ENCODE measurements at regions not wholly inside any gene's neighbourhood (a gene's known extent, or its start where the extent isn't known, plus 50 kb on each side); places are given as distances from the start of the nearest gene placed in this dataset.

DNA sequence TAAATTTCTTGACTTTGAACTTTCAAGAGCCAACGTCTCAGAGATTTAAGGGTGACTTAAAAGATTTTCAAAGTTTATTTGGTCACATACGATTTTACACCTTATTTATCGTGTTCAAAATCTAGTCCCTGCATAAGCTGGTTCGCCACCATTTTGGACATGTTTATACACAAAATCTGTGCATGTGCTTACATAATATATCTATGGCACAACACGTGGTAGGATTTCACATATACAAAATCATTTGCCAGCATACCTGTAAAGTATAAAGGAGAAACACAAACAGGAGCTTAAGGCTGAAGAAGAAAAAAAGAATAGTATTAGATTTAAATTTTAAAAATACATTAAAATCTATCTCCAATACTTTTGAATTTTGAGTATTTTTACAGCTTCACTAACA, 190.0 kb upstream of the KYNU start:
- intact Hi-C loops (cut with DNase I, micrococcal nuclease) = no loop called here
- ATAC-seq = no peak
- Histone ChIP-seq H3K4me3 (no peak overlapping the region), H3K36me3 (ENCODE audit: low read depth) (no peaks in the 10 kb centered on the region), H3K4me1 (ENCODE audit: low read depth) (no peaks in the 10 kb centered on the region), H3K9me3 (no peaks in the 10 kb centered on the region)
- DNase-seq = no peak
- TF ChIP-seq, protein P1, sequence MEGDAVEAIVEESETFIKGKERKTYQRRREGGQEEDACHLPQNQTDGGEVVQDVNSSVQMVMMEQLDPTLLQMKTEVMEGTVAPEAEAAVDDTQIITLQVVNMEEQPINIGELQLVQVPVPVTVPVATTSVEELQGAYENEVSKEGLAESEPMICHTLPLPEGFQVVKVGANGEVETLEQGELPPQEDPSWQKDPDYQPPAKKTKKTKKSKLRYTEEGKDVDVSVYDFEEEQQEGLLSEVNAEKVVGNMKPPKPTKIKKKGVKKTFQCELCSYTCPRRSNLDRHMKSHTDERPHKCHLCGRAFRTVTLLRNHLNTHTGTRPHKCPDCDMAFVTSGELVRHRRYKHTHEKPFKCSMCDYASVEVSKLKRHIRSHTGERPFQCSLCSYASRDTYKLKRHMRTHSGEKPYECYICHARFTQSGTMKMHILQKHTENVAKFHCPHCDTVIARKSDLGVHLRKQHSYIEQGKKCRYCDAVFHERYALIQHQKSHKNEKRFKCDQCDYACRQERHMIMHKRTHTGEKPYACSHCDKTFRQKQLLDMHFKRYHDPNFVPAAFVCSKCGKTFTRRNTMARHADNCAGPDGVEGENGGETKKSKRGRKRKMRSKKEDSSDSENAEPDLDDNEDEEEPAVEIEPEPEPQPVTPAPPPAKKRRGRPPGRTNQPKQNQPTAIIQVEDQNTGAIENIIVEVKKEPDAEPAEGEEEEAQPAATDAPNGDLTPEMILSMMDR (IDR thresholded peaks at IDR 0.05) = no peak

DNA sequence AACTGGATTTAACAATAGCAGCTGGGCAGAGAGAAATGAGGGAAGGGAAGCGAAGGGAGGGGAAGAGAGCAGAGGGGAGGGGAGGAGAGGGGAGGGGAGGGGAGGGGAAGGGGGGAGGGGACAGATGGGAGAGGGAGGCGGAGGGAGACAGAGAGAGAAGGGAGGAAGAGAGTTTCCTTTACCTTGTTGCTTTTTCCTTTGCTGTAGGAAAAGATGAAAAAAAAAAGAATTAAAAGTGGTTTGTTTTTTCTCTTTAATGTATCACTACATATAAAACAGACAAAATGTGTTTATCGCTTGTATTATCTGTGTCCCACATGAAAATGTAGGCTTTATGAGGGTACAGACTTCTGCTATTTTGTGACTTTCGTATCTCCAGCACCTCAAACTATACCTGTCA, 190.4 kb upstream of the KYNU start:
- intact Hi-C loops (cut with DNase I, micrococcal nuclease) = no loop called here
- ATAC-seq (no peak), DNase-seq (no peak)
- Histone ChIP-seq H3K9me3 (no peaks in the 10 kb centered on the region), H3K4me3 (no peak overlapping the region), H3K4me1 (ENCODE audit: low read depth) (no peaks in the 10 kb centered on the region), H3K36me3 (ENCODE audit: low read depth) (no peaks in the 10 kb centered on the region)
- TF ChIP-seq, protein P1 (IDR thresholded peaks at IDR 0.05) = no peak

DNA sequence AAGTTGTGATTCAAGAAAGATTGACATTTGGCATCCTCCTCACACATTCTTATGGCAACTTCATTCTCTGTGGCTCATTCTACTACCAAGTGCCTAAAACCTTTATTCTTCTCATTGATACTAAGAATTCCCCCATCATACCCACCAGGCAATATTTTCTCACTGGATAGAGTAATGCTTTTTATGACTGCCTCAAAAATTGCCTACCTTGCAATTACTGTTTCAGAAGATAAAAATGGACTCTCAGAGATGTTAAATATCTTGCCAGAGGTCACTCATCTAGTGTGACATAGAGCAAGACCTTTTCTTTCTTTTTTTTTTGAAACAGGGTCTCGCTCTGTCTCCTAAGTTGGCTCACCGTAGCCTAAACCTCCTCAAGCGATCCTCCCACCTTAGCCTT, 192.8 kb upstream of the KYNU start:
- TF ChIP-seq, protein P1 (IDR thresholded peaks at IDR 0.05) = no peak
- Histone ChIP-seq H3K4me3 (no peak overlapping the region), H3K4me1 (ENCODE audit: low read depth) (no peaks in the 10 kb centered on the region), H3K36me3 (ENCODE audit: low read depth) (no peaks in the 10 kb centered on the region), H3K9me3 (no peaks in the 10 kb centered on the region)
- intact Hi-C loops (cut with DNase I, micrococcal nuclease) = no loop called here
- ATAC-seq (no peak), DNase-seq (no peak)

DNA sequence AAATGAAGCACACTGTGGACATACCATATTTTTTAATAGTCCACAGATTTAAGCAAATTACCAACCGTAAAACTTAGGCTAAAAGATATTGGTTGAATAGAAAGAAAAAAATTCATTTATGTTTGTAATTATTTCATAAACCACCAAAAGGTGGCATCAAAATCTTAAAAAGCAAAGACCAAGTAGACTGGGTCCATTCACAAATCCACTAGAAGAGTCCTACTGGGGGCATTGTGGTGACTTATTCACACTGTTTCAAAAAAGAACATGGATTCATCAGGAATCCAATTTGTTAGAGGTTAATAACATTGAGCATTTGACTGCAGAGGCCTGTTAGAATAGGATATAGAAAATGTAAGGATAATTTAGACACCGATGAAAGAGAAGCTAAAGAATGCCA, 194.9 kb upstream of the KYNU start:
- Histone ChIP-seq H3K4me3 (no peak overlapping the region), H3K4me1 (ENCODE audit: low read depth) (no peaks in the 10 kb centered on the region), H3K36me3 (ENCODE audit: low read depth) (no peaks in the 10 kb centered on the region), H3K9me3 (no peaks in the 10 kb centered on the region)
- ATAC-seq = no peak
- intact Hi-C loops (cut with DNase I, micrococcal nuclease) = no loop called here
- TF ChIP-seq, protein P1 (IDR thresholded peaks at IDR 0.05) = no peak
- DNase-seq = no peak

DNA sequence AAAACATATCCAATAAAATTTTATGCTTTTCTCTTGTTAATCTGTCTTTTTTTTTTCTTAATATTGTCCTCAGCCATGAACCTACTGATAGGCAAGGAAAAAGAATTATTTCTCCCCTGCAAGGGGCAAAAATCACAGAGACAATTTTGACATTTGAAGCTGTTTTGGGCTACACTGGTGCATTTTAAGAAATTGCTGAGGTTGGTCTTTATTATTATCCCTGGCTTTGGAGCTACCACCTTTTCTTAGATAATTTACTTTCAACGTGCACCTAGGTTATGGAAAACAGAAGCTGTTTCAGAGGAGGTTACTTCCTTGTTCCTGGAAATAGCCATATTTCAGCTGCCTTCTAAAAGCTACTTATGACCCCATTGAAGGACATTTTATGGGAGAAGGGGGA, 195.5 kb upstream of the KYNU start:
- Histone ChIP-seq H3K9me3 (no peaks in the 10 kb centered on the region), H3K36me3 (ENCODE audit: low read depth) (no peaks in the 10 kb centered on the region), H3K4me1 (ENCODE audit: low read depth) (no peaks in the 10 kb centered on the region), H3K4me3 (no peak overlapping the region)
- TF ChIP-seq, protein P1 (IDR thresholded peaks at IDR 0.05) = no peak
- intact Hi-C loops (cut with DNase I, micrococcal nuclease) = no loop called here
- DNase-seq = no peak
- ATAC-seq = no peak

DNA sequence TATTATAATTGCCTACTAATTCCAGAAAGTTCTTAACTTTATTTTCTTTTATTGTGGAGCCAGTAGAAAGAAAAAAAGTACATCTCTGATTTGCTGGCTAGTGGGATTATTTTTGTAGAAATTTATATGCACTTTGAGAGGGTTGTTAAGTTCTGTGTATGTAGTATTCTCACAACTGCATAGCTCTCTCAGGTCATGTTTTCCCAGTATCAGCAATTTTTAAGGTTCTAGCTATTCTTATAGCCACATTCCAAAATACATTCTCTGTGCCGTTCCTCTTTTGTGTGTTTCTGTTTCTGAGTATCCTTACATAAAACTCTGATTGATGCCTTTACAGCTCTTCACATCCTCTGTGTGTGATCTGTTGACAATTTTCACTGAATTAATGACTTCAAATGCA, 199.3 kb upstream of the KYNU start:
- TF ChIP-seq, protein P1 (IDR thresholded peaks at IDR 0.05) = no peak
- DNase-seq (no peak), ATAC-seq (no peak)
- Histone ChIP-seq H3K4me1 (ENCODE audit: low read depth) (no peaks in the 10 kb centered on the region), H3K4me3 (no peak overlapping the region), H3K9me3 (no peaks in the 10 kb centered on the region), H3K36me3 (ENCODE audit: low read depth) (no peaks in the 10 kb centered on the region)
- intact Hi-C loops (cut with DNase I, micrococcal nuclease) = no loop called here
